ENCODE measurements at regions not wholly inside any gene's neighbourhood (a gene's known extent, or its start where the extent isn't known, plus 50 kb on each side); places are given as distances from the start of the nearest gene placed in this dataset.

DNA sequence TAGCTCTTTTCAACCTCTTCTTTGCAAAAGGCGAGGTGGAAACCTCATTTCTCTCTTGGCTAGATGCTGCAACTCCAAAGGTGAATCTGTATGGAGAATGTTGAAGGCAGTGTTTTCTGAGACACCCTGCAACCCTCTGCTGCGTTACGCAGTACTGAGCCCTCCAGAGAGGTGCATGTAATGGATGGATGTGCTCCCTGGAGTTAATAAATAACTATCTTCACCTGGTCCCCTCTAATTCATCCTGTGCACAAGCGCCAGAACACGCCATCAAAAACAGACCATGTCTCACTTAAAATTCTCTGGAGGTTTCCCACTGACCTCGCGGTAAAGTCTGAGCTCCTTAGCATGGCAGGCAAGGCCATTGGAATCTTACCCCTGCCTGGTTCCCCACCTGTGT lies 234.4 kb upstream of the PWP1 start:
- no peak for ATAC-seq
- TF ChIP-seq, protein P1, sequence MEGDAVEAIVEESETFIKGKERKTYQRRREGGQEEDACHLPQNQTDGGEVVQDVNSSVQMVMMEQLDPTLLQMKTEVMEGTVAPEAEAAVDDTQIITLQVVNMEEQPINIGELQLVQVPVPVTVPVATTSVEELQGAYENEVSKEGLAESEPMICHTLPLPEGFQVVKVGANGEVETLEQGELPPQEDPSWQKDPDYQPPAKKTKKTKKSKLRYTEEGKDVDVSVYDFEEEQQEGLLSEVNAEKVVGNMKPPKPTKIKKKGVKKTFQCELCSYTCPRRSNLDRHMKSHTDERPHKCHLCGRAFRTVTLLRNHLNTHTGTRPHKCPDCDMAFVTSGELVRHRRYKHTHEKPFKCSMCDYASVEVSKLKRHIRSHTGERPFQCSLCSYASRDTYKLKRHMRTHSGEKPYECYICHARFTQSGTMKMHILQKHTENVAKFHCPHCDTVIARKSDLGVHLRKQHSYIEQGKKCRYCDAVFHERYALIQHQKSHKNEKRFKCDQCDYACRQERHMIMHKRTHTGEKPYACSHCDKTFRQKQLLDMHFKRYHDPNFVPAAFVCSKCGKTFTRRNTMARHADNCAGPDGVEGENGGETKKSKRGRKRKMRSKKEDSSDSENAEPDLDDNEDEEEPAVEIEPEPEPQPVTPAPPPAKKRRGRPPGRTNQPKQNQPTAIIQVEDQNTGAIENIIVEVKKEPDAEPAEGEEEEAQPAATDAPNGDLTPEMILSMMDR (IDR thresholded peaks at IDR 0.05): no peak
- H3K27ac ChIP-seq: no peak overlapping the region
- no peaks in the 10 kb centered on the region for H3K27me3 ChIP-seq (ENCODE audit: insufficient read depth in 3 of 3, low read length in 2 of 3)
- no peaks in the 10 kb centered on the region for H3K36me3 ChIP-seq (ENCODE audit: insufficient read depth in 1 of 2, low read depth in 1 of 2)
- H3K4me3 ChIP-seq: no peak overlapping the region
- intact Hi-C loops (cut with DNase I): no loop called here
- H3K4me1 ChIP-seq: no peaks in the 10 kb centered on the region
- H3K9me3 ChIP-seq: no peaks in the 10 kb centered on the region
- no peak for DNase-seq
- WGBS, 3 donors: 78 to 82% (median 80%) methylated on average over 7 of the region's 7 CpGs

DNA sequence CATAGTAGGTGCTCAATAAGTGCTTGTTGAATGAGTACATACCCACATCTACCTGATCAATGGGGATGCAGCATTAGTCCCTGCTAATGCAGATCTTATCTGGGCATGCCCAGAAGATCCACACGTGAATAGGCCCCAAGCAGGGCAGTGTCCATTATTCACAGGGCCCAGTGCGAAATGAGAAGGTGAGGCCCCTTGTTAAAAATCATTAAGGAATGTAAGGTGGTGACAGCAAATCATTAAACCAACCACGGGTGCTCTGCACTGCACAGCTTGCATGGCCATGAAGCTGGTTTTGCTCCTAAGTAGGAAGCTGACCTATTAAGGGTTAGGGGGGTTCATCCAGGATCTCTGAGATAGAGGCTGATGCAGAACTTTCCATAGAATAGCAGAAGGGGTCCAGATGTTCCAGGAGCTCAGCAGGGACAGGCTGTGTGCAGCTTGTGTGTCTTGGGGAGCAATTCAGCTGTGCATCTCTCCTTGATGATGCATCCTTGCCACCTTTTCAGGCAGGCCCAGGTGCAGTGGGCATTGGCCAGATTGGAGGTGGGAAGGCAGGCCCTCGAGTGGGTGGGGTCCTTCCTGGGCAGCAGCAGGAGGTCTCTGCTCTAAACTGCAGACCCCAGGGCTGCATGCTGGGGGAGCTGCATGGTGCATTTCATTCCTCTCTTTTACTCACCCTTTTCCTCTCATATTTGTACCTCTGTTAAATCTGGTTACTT lies 231.3 kb upstream of the PWP1 start:
- DNase-seq (no peak), ATAC-seq (no peak)
- intact Hi-C loops (cut with DNase I): no loop called here
- Histone ChIP-seq H3K27me3 (ENCODE audit: insufficient read depth in 3 of 3, low read length in 2 of 3) (no peaks in the 10 kb centered on the region), H3K27ac (no peak overlapping the region), H3K36me3 (ENCODE audit: insufficient read depth in 1 of 2, low read depth in 1 of 2) (no peaks in the 10 kb centered on the region), H3K4me1 (no peaks in the 10 kb centered on the region), H3K9me3 (no peaks in the 10 kb centered on the region), H3K4me3 (no peak overlapping the region)
- 63 to 66% (median 65%) methylated on average over 4 of the region's 4 CpGs for WGBS, 3 donors
- TF ChIP-seq, protein P1 (IDR thresholded peaks at IDR 0.05): no peak

DNA sequence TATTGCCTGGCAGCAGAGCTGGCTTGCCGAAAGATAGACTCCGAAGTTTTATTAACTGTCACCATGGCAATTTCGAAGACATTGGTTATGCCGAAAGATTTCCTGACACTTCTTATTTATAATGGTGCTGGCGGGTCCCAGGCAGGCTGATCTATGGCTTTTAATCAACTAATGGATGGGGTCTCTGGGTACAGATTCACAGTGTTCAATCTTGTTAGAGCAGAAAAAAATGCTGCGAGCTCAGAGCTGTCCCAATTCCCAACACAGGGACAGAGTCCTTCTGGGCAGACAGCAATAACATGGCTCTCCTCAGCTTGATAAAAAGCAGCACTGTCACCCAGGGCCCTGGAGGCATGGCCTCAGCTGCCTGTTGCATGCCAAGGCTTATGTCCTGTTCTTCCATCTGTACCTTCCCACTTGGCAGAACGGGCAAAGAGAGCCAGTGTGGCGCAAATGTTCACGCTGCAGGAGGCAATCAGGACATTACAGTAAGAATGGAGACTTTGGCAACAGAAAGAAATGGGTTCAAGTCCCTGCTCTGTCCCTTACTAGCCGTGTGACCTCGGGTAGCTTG lies 228.2 kb upstream of the PWP1 start:
- no peaks in the 10 kb centered on the region for H3K36me3 ChIP-seq (ENCODE audit: insufficient read depth in 1 of 2, low read depth in 1 of 2)
- TF ChIP-seq, protein P1 (IDR thresholded peaks at IDR 0.05): no peak
- DNase-seq (no peak), ATAC-seq (no peak)
- no peak overlapping the region for H3K4me3 ChIP-seq
- no peaks in the 10 kb centered on the region for H3K4me1 ChIP-seq
- H3K9me3 ChIP-seq: no peaks in the 10 kb centered on the region
- intact Hi-C loops (cut with DNase I): no loop called here
- H3K27ac ChIP-seq: no peak overlapping the region
- H3K27me3 ChIP-seq (ENCODE audit: insufficient read depth in 3 of 3, low read length in 2 of 3): no peaks in the 10 kb centered on the region
- 81 to 84% (median 82%) methylated on average over 11 of the region's 11 CpGs for WGBS, 3 donors

DNA sequence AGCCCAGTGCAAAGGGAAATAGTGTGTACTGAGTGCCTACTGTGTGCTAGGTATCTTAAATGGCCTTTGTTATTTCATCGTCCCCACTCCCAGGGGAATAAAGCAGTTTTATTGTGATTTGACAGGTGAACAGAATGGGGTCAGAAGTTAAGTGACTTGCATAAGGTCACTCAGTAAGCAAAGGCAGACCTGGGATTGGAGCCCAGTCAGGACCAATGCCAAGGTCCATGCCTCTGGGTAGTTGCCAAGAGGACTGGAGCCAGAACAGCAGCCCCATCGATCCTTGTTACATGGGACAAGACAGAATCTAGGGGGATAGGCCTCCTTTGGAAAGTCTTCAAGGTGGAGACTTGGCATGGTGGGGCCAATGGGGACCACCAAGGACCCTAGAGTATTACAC lies 227.4 kb upstream of the PWP1 start:
- TF ChIP-seq, protein P1 (IDR thresholded peaks at IDR 0.05): no peak

More for the DNA sequence above, 227.4 kb upstream of the PWP1 start:
- Histone ChIP-seq H3K9me3 (no peaks in the 10 kb centered on the region), H3K36me3 (ENCODE audit: insufficient read depth in 1 of 2, low read depth in 1 of 2) (no peaks in the 10 kb centered on the region), H3K4me3 (no peak overlapping the region), H3K4me1 (no peaks in the 10 kb centered on the region), H3K27ac (no peak overlapping the region), H3K27me3 (ENCODE audit: insufficient read depth in 3 of 3, low read length in 2 of 3) (no peaks in the 10 kb centered on the region)
- WGBS, 3 donors: 41 to 47% (median 47%) methylated on average over 2 of the region's 2 CpGs
- intact Hi-C loops (cut with DNase I): no loop called here
- DNase-seq: no peak
- ATAC-seq: no peak
